Chondrocyte (in vitro differentiated cells): ENCODE measurements at regions not wholly inside any gene's neighbourhood (a gene's known extent, or its start where the extent isn't known, plus 50 kb on each side); places are given as distances from the start of the nearest gene placed in this dataset.

Experiments
- DNase-seq: peaks from one replicate; pipeline ENCODE4 v3.0.0; 2021; ENCODE audit warnings: mixed read lengths, low spot score
- H3K27ac Mint-ChIP-seq: one replicate; pipeline ENCODE4 v1.8.0; 2021; ENCODE audit warnings: mild to moderate bottlenecking, moderate library complexity, mixed read lengths; ENCODE audit not compliant: unreplicated experiment
- H3K27me3 Mint-ChIP-seq: 2 replicates; pipeline ENCODE4 v1.8.0; 2021; ENCODE audit warnings: low read depth, mixed read lengths
- H3K36me3 Mint-ChIP-seq: 2 replicates; pipeline ENCODE4 v1.8.0; 2021; ENCODE audit warnings: low read depth, mixed read lengths
- H3K4me1 Mint-ChIP-seq: 2 replicates; pipeline ENCODE4 v1.8.0; 2021; ENCODE audit warnings: low read depth, mild to moderate bottlenecking, mixed read lengths
- H3K4me3 Mint-ChIP-seq: one replicate; pipeline ENCODE4 v1.8.0; 2021; ENCODE audit warnings: mild to moderate bottlenecking, moderate library complexity, mixed read lengths; ENCODE audit not compliant: unreplicated experiment
- H3K9me3 Mint-ChIP-seq: 2 replicates; pipeline ENCODE4 v1.8.0; 2021; ENCODE audit warnings: low read depth, mixed read lengths
- CTCF ChIP-seq: fragments of 200-600 bp; sonication (generic); IDR thresholded peaks from 2 replicates; pipeline ENCODE4 v1.5.0; 2021; ENCODE audit warnings: antibody characterized with exemption, mild to moderate bottlenecking, moderate library complexity

GRCh38 chr2:439556-440402 is 151.9 kb upstream of the ALKAL2 start:
- no peak overlapping the region for H3K27ac Mint-ChIP-seq
- no peak for DNase-seq
- TF ChIP-seq CTCF, result no peak
- no peaks in the 10 kb centered on the region for H3K4me1 Mint-ChIP-seq
- no peak overlapping the region for H3K4me3 Mint-ChIP-seq
- H3K27me3 Mint-ChIP-seq, result peaks cover 6% of the 10 kb centered on the region
- no peaks in the 10 kb centered on the region for H3K9me3 Mint-ChIP-seq
- H3K36me3 Mint-ChIP-seq, result no peaks in the 10 kb centered on the region

- H3K27ac Mint-ChIP-seq, result no peak overlapping the region
- H3K27me3 Mint-ChIP-seq, result peaks cover 6% of the 10 kb centered on the region
- no peaks in the 10 kb centered on the region for H3K9me3 Mint-ChIP-seq
- TF ChIP-seq CTCF, result no peak
- no peaks in the 10 kb centered on the region for H3K4me1 Mint-ChIP-seq
- no peak for DNase-seq
- H3K36me3 Mint-ChIP-seq, result no peaks in the 10 kb centered on the region
- H3K4me3 Mint-ChIP-seq, result no peak overlapping the region
Measured at GRCh38 chr2:439077-439476, 151.2 kb upstream of the ALKAL2 start.

GRCh38 chr2:437756-438393 is 150.0 kb upstream of the ALKAL2 start:
- no peak overlapping the region for H3K4me3 Mint-ChIP-seq
- no peak for DNase-seq
- no peaks in the 10 kb centered on the region for H3K36me3 Mint-ChIP-seq
- no peak overlapping the region for H3K27ac Mint-ChIP-seq
- H3K9me3 Mint-ChIP-seq, result no peaks in the 10 kb centered on the region
- H3K27me3 Mint-ChIP-seq, result peaks cover 4% of the 10 kb centered on the region
- TF ChIP-seq CTCF, result no peak
- no peaks in the 10 kb centered on the region for H3K4me1 Mint-ChIP-seq

- Mint-ChIP-seq H3K36me3 (no peaks in the 10 kb centered on the region), H3K9me3 (no peaks in the 10 kb centered on the region), H3K27ac (no peak overlapping the region), H3K4me3 (no peak overlapping the region), H3K27me3 (peaks cover 4% of the 10 kb centered on the region), H3K4me1 (no peaks in the 10 kb centered on the region)
- no peak for DNase-seq
- TF ChIP-seq CTCF, result no peak
Measured at GRCh38 chr2:437180-437579, 149.3 kb upstream of the ALKAL2 start.

GRCh38 chr2:436205-436604 is 148.3 kb upstream of the ALKAL2 start:
- no peak for DNase-seq
- Mint-ChIP-seq H3K27me3 (peaks cover 4% of the 10 kb centered on the region), H3K27ac (no peak overlapping the region), H3K4me3 (no peak overlapping the region), H3K4me1 (no peaks in the 10 kb centered on the region), H3K36me3 (no peaks in the 10 kb centered on the region), H3K9me3 (no peaks in the 10 kb centered on the region)
- TF ChIP-seq CTCF, result no peak
